GM23338 (cell line): ENCODE measurements at regions not wholly inside any gene's neighbourhood (a gene's known extent, or its start where the extent isn't known, plus 50 kb on each side); places are given as distances from the start of the nearest gene placed in this dataset.

ENCODE experiments used
- ATAC-seq: fragments of 200-7000 bp; cut with Tn5 transposase; 3 replicates; pipeline ENCODE4 v1.9.1; 2020
- DNase-seq: peaks from one replicate; pipeline ENCODE4 v3.0.0-alpha.2; 2015; ENCODE audit warnings: low spot score
- H2AFZ ChIP-seq: fragments of 200-600 bp; sonication (generic); 2 replicates; pipeline ENCODE4 v1.8.0; 2016; ENCODE audit warnings: antibody characterized with exemption, mild to moderate bottlenecking, moderate library complexity
- H3F3A ChIP-seq: fragments of 200-600 bp; sonication (generic); replicated peaks from 2 replicates; pipeline ENCODE4 v1.8.0; 2017; ENCODE audit warnings: antibody characterized with exemption, mixed run types, low read depth
- H3K27ac ChIP-seq: fragments of 200-600 bp; sonication (generic); 2 replicates; pipeline ENCODE4 v1.6.1; 2016; ENCODE audit warnings: low read depth
- H3K27me3 ChIP-seq: fragments of 200-600 bp; sonication (generic); 2 replicates; pipeline ENCODE4 v1.8.0; 2016; ENCODE audit warnings: mild to moderate bottlenecking, mixed run types, moderate library complexity; ENCODE audit not compliant: insufficient read depth
- H3K36me3 ChIP-seq: fragments of 200-600 bp; sonication (generic); 2 replicates; pipeline ENCODE4 v1.8.0; 2016; ENCODE audit warnings: mild to moderate bottlenecking; ENCODE audit not compliant: insufficient read depth
- H3K4me1 ChIP-seq: fragments of 200-600 bp; sonication (generic); 2 replicates; pipeline ENCODE4 v1.8.0; 2016; ENCODE audit warnings: mild to moderate bottlenecking, moderate library complexity; ENCODE audit not compliant: insufficient read depth
- H3K4me2 ChIP-seq: fragments of 200-600 bp; sonication (generic); 2 replicates; pipeline ENCODE4 v1.7.1; 2017; ENCODE audit warnings: mixed run types
- H3K4me3 ChIP-seq: fragments of 200-600 bp; sonication (generic); 2 replicates; pipeline ENCODE4 v1.6.1; 2016; ENCODE audit warnings: mixed run types
- H3K79me2 ChIP-seq: fragments of 200-600 bp; sonication (generic); replicated peaks from 2 replicates; pipeline ENCODE4 v1.8.0; 2017; ENCODE audit warnings: mild to moderate bottlenecking; ENCODE audit not compliant: insufficient read depth
- H3K9me2 ChIP-seq: fragments of 200-600 bp; sonication (generic); 2 replicates; pipeline ENCODE4 v1.8.0; 2017; ENCODE audit not compliant: insufficient read depth
- H4K20me1 ChIP-seq: fragments of 200-600 bp; sonication (generic); replicated peaks from 2 replicates; pipeline ENCODE4 v1.8.0; 2017; ENCODE audit warnings: mild to moderate bottlenecking; ENCODE audit not compliant: insufficient read depth
- H3K27ac Mint-ChIP-seq: 2 replicates; pipeline ENCODE4 v1.8.0; 2020; ENCODE audit warnings: inconsistent platforms, mild to moderate bottlenecking, moderate library complexity, mixed read lengths
- H3K27me3 Mint-ChIP-seq: 3 replicates; pipeline ENCODE4 v1.8.0; 2022; ENCODE audit warnings: low read depth, mild to moderate bottlenecking, moderate library complexity, mixed read lengths, inconsistent platforms; ENCODE audit not compliant: insufficient read depth, poor library complexity
- H3K36me3 Mint-ChIP-seq: 3 replicates; pipeline ENCODE4 v1.8.0; 2021; ENCODE audit warnings: low read depth, mild to moderate bottlenecking, inconsistent platforms, moderate library complexity, mixed read lengths
- H3K4me1 Mint-ChIP-seq: 3 replicates; pipeline ENCODE4 v1.8.0; 2020; ENCODE audit warnings: mild to moderate bottlenecking, inconsistent platforms, mixed read lengths
- H3K4me3 Mint-ChIP-seq: 3 replicates; pipeline ENCODE4 v1.8.0; 2021; ENCODE audit warnings: moderate library complexity, mild to moderate bottlenecking, inconsistent platforms, mixed read lengths
- H3K9me3 Mint-ChIP-seq: 3 replicates; pipeline ENCODE4 v1.8.0; 2020; ENCODE audit warnings: moderate library complexity, mild to moderate bottlenecking, inconsistent platforms, mixed read lengths
- CREB1 ChIP-seq: fragments of 250-450 bp; sonication (Bioruptor Pico); IDR thresholded peaks from 2 replicates; pipeline ENCODE4 v1.5.0; 2020; ENCODE audit warnings: low read depth, mild to moderate bottlenecking, moderate library complexity
- EZH2 ChIP-seq: fragments of 200-600 bp; sonication (generic); IDR thresholded peaks from one replicate; pipeline ENCODE4 v1.8.0; 2017; ENCODE audit warnings: antibody characterized with exemption, mild to moderate bottlenecking, low read depth; ENCODE audit not compliant: unreplicated experiment
- EZH2phosphoT487 ChIP-seq: fragments of 200-600 bp; sonication (generic); IDR thresholded peaks from one replicate; pipeline ENCODE4 v1.8.1; 2018; ENCODE audit warnings: antibody characterized with exemption; ENCODE audit not compliant: unreplicated experiment
- JUNB ChIP-seq: IDR thresholded peaks from one replicate; pipeline ENCODE4 v1.6.1; 2016; ENCODE audit warnings: antibody characterized with exemption; ENCODE audit not compliant: unreplicated experiment
- NANOG ChIP-seq: IDR thresholded peaks from 2 replicates; pipeline ENCODE4 v1.6.1; 2016; ENCODE audit warnings: antibody characterized with exemption, borderline replicate concordance
- POLR2AphosphoS5 ChIP-seq: IDR thresholded peaks from 2 replicates; pipeline ENCODE4 v1.6.1; 2016; ENCODE audit warnings: antibody characterized with exemption, low read depth
- STAT1 ChIP-seq: IDR thresholded peaks from one replicate; pipeline ENCODE4 v1.6.1; 2016; ENCODE audit warnings: antibody characterized with exemption; ENCODE audit not compliant: unreplicated experiment
- ZNF114 ChIP-seq: fragments of 250-450 bp; sonication (Bioruptor Pico); IDR thresholded peaks from 2 replicates; pipeline ENCODE4 v1.5.0; 2020; ENCODE audit warnings: mild to moderate bottlenecking, moderate library complexity
- ZNF331 ChIP-seq: fragments of 250-450 bp; sonication (Bioruptor Pico); IDR thresholded peaks from 2 replicates; pipeline ENCODE4 v1.5.0; 2020; ENCODE audit warnings: low read depth, mild to moderate bottlenecking, moderate library complexity
- TF ChIP-seq, protein P1 (sequence below): fragments of 250-450 bp; sonication (Bioruptor Pico); IDR thresholded peaks from 2 replicates; pipeline ENCODE4 v1.5.0; 2020; ENCODE audit warnings: mild to moderate bottlenecking, moderate library complexity
- TF ChIP-seq, protein P2 (sequence below): IDR thresholded peaks from 2 replicates; pipeline ENCODE4 v1.6.1; 2016; ENCODE audit warnings: antibody characterized with exemption
- TF ChIP-seq, protein P3 (sequence below): IDR thresholded peaks from one replicate; pipeline ENCODE4 v1.6.1; 2018; ENCODE audit warnings: antibody characterized with exemption; ENCODE audit not compliant: unreplicated experiment
- TF ChIP-seq, protein P4 (sequence below), 2 experiments: fragments of 200-600 bp in 1 of 2; sonication (generic) in 1 of 2; conservative IDR thresholded peaks; 2 replicates each; pipeline versions ENCODE4 v1.5.1 to v1.6.1; 2016 to 2017; ENCODE audit warnings: antibody characterized with exemption in 2 of 2, low read depth in 2 of 2, mild to moderate bottlenecking in 2 of 2, moderate library complexity in 1 of 2

DNA sequence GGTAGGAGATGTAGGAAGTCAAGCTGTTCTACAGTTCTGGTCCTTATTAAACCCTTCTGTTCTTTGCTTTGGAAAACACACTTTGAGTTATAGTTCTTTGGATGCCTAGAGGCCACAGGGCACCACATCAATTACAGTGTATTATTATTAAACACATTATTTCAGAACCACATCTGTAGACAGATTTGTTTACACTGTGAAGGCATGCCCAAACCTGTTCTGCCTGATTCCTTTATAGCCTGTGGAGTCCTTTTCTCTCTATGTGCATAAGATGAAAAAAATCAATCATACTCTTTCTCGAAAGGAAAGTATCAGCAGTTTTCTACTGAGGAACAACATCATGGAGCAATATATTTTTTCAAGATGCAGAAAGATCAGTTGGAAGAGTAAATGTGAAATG is 371.3 kb upstream of the INTU start:
- H3K4me3 Mint-ChIP-seq = no peak overlapping the region
- H3F3A ChIP-seq = no peaks in the 10 kb centered on the region
- H3K4me3 ChIP-seq = no peak overlapping the region
- no peaks in the 10 kb centered on the region for H3K9me2 ChIP-seq
- no peaks in the 10 kb centered on the region for H3K27me3 Mint-ChIP-seq
- H3K27ac Mint-ChIP-seq = peak overlapping the region; percentile 12
- peaks cover 5% of the 10 kb centered on the region; the same call in 2 of the 3 replicates for H3K9me3 Mint-ChIP-seq
- no peaks in the 10 kb centered on the region for H3K27me3 ChIP-seq
- peaks cover 5% of the 10 kb centered on the region; the same call in 2 of the 3 replicates for H3K36me3 Mint-ChIP-seq
- H4K20me1 ChIP-seq = no peaks in the 10 kb centered on the region
- H3K27ac ChIP-seq = no peak overlapping the region
- no peaks in the 10 kb centered on the region for H3K4me1 ChIP-seq
- H3K4me2 ChIP-seq = no peak overlapping the region
- H3K36me3 ChIP-seq = no peaks in the 10 kb centered on the region
- H3K4me1 Mint-ChIP-seq = no peaks in the 10 kb centered on the region; the same call in 1 of the 3 replicates
- 0 out of 2 replicates have a peak overlapping the region, but pooled peaks have one; percentile 15 for H2AFZ ChIP-seq
- DNase-seq (no peak), ATAC-seq (no peak)
- H3K79me2 ChIP-seq = no peaks in the 10 kb centered on the region
- TF ChIP-seq, protein P1, sequence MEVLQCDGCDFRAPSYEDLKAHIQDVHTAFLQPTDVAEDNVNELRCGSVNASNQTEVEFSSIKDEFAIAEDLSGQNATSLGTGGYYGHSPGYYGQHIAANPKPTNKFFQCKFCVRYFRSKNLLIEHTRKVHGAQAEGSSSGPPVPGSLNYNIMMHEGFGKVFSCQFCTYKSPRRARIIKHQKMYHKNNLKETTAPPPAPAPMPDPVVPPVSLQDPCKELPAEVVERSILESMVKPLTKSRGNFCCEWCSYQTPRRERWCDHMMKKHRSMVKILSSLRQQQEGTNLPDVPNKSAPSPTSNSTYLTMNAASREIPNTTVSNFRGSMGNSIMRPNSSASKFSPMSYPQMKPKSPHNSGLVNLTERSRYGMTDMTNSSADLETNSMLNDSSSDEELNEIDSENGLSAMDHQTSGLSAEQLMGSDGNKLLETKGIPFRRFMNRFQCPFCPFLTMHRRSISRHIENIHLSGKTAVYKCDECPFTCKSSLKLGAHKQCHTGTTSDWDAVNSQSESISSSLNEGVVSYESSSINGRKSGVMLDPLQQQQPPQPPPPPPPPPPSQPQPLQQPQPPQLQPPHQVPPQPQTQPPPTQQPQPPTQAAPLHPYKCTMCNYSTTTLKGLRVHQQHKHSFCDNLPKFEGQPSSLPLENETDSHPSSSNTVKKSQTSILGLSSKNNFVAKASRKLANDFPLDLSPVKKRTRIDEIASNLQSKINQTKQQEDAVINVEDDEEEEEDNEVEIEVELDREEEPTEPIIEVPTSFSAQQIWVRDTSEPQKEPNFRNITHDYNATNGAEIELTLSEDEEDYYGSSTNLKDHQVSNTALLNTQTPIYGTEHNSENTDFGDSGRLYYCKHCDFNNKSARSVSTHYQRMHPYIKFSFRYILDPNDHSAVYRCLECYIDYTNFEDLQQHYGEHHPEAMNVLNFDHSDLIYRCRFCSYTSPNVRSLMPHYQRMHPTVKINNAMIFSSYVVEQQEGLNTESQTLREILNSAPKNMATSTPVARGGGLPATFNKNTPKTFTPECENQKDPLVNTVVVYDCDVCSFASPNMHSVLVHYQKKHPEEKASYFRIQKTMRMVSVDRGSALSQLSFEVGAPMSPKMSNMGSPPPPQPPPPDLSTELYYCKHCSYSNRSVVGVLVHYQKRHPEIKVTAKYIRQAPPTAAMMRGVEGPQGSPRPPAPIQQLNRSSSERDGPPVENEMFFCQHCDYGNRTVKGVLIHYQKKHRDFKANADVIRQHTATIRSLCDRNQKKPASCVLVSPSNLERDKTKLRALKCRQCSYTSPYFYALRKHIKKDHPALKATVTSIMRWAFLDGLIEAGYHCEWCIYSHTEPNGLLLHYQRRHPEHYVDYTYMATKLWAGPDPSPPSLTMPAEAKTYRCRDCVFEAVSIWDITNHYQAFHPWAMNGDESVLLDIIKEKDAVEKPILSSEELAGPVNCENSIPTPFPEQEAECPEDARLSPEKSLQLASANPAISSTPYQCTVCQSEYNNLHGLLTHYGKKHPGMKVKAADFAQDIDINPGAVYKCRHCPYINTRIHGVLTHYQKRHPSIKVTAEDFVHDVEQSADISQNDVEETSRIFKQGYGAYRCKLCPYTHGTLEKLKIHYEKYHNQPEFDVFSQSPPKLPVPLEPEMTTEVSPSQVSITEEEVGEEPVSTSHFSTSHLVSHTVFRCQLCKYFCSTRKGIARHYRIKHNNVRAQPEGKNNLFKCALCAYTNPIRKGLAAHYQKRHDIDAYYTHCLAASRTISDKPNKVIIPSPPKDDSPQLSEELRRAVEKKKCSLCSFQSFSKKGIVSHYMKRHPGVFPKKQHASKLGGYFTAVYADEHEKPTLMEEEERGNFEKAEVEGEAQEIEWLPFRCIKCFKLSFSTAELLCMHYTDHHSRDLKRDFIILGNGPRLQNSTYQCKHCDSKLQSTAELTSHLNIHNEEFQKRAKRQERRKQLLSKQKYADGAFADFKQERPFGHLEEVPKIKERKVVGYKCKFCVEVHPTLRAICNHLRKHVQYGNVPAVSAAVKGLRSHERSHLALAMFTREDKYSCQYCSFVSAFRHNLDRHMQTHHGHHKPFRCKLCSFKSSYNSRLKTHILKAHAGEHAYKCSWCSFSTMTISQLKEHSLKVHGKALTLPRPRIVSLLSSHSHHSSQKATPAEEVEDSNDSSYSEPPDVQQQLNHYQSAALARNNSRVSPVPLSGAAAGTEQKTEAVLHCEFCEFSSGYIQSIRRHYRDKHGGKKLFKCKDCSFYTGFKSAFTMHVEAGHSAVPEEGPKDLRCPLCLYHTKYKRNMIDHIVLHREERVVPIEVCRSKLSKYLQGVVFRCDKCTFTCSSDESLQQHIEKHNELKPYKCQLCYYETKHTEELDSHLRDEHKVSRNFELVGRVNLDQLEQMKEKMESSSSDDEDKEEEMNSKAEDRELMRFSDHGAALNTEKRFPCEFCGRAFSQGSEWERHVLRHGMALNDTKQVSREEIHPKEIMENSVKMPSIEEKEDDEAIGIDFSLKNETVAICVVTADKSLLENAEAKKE (CRISPR knock-in tag) = no peak
- TF ChIP-seq ZNF114 (no peak), STAT1 (no peak), CREB1 (CRISPR knock-in tag) (no peak), EZH2 (no peak), EZH2phosphoT487 (no peak), NANOG (no peak), JUNB (no peak), POLR2AphosphoS5 (no peak), ZNF331 (CRISPR knock-in tag) (no peak)
- TF ChIP-seq, protein P2, sequence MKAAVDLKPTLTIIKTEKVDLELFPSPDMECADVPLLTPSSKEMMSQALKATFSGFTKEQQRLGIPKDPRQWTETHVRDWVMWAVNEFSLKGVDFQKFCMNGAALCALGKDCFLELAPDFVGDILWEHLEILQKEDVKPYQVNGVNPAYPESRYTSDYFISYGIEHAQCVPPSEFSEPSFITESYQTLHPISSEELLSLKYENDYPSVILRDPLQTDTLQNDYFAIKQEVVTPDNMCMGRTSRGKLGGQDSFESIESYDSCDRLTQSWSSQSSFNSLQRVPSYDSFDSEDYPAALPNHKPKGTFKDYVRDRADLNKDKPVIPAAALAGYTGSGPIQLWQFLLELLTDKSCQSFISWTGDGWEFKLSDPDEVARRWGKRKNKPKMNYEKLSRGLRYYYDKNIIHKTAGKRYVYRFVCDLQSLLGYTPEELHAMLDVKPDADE = no peak
- TF ChIP-seq, protein P3, sequence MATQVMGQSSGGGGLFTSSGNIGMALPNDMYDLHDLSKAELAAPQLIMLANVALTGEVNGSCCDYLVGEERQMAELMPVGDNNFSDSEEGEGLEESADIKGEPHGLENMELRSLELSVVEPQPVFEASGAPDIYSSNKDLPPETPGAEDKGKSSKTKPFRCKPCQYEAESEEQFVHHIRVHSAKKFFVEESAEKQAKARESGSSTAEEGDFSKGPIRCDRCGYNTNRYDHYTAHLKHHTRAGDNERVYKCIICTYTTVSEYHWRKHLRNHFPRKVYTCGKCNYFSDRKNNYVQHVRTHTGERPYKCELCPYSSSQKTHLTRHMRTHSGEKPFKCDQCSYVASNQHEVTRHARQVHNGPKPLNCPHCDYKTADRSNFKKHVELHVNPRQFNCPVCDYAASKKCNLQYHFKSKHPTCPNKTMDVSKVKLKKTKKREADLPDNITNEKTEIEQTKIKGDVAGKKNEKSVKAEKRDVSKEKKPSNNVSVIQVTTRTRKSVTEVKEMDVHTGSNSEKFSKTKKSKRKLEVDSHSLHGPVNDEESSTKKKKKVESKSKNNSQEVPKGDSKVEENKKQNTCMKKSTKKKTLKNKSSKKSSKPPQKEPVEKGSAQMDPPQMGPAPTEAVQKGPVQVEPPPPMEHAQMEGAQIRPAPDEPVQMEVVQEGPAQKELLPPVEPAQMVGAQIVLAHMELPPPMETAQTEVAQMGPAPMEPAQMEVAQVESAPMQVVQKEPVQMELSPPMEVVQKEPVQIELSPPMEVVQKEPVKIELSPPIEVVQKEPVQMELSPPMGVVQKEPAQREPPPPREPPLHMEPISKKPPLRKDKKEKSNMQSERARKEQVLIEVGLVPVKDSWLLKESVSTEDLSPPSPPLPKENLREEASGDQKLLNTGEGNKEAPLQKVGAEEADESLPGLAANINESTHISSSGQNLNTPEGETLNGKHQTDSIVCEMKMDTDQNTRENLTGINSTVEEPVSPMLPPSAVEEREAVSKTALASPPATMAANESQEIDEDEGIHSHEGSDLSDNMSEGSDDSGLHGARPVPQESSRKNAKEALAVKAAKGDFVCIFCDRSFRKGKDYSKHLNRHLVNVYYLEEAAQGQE = no peak
- TF ChIP-seq, protein P4, sequence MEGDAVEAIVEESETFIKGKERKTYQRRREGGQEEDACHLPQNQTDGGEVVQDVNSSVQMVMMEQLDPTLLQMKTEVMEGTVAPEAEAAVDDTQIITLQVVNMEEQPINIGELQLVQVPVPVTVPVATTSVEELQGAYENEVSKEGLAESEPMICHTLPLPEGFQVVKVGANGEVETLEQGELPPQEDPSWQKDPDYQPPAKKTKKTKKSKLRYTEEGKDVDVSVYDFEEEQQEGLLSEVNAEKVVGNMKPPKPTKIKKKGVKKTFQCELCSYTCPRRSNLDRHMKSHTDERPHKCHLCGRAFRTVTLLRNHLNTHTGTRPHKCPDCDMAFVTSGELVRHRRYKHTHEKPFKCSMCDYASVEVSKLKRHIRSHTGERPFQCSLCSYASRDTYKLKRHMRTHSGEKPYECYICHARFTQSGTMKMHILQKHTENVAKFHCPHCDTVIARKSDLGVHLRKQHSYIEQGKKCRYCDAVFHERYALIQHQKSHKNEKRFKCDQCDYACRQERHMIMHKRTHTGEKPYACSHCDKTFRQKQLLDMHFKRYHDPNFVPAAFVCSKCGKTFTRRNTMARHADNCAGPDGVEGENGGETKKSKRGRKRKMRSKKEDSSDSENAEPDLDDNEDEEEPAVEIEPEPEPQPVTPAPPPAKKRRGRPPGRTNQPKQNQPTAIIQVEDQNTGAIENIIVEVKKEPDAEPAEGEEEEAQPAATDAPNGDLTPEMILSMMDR (conservative IDR thresholded peaks at IDR 0.05; ENCODE audit: low read depth in 2 of 2) = no peak
